Esophagus mucosa (tissue), 1 donor: ENCODE measurements at regions not wholly inside any gene's neighbourhood (a gene's known extent, or its start where the extent isn't known, plus 50 kb on each side); places are given as distances from the start of the nearest gene placed in this dataset.

Source experiments
- ATAC-seq: fragments of 200-7000 bp; cut with Tn5 transposase; one replicate; pipeline ENCODE4 v1.9.1; 2020
- donor health status: DM: yes; HTN: yes; CAD: no.

GRCh38 chr2:114139542-114139941, 249.7 kb downstream of the ACTR3 start:
- no peak for ATAC-seq

GRCh38 chr2:114156366-114157056, 266.6 kb downstream of the ACTR3 start:
- ATAC-seq: no peak

- ATAC-seq: no peak
These were observed 267.1 kb downstream of the ACTR3 start for GRCh38 chr2:114157057-114157385.

- no peak for ATAC-seq
These were observed 270.5 kb downstream of the ACTR3 start for GRCh38 chr2:114160263-114160981.

- ATAC-seq: no peak
These were observed 271.5 kb downstream of the ACTR3 start for GRCh38 chr2:114161371-114161770.

GRCh38 chr2:114167799-114168198, 274.6 kb upstream of the DPP10 start:
- ATAC-seq: no peak

GRCh38 chr2:114170070-114170469, 272.4 kb upstream of the DPP10 start:
- ATAC-seq: peak; percentile 99

- no peak for ATAC-seq
These were observed 266.9 kb upstream of the DPP10 start for GRCh38 chr2:114175507-114175906.

GRCh38 chr2:114185501-114185900, 256.9 kb upstream of the DPP10 start:
- ATAC-seq: no peak

GRCh38 chr2:114192362-114192761, 250.1 kb upstream of the DPP10 start:
- ATAC-seq: no peak

GRCh38 chr2:114201781-114202180, 240.7 kb upstream of the DPP10 start:
- no peak for ATAC-seq

- ATAC-seq: no peak
These were observed 238.8 kb upstream of the DPP10 start for GRCh38 chr2:114203679-114204078.

GRCh38 chr2:114213808-114214207, 228.6 kb upstream of the DPP10 start:
- no peak for ATAC-seq

- no peak for ATAC-seq
These were observed 224.1 kb upstream of the DPP10 start for GRCh38 chr2:114218383-114218782.

GRCh38 chr2:114219456-114219855, 223.0 kb upstream of the DPP10 start:
- ATAC-seq: no peak

GRCh38 chr2:114222344-114222743, 220.1 kb upstream of the DPP10 start:
- no peak for ATAC-seq

GRCh38 chr2:114231921-114232320, 210.5 kb upstream of the DPP10 start:
- no peak for ATAC-seq

GRCh38 chr2:114237331-114237730, 205.1 kb upstream of the DPP10 start:
- ATAC-seq: no peak

- no peak for ATAC-seq
These were observed 203.4 kb upstream of the DPP10 start for GRCh38 chr2:114238910-114239559.

- no peak for ATAC-seq
These were observed 193.8 kb upstream of the DPP10 start for GRCh38 chr2:114248648-114249047.

GRCh38 chr2:114252713-114253112, 189.7 kb upstream of the DPP10 start:
- no peak for ATAC-seq

GRCh38 chr2:114254875-114255274, 187.6 kb upstream of the DPP10 start:
- ATAC-seq: no peak

GRCh38 chr2:114259389-114259788, 183.1 kb upstream of the DPP10 start:
- ATAC-seq: no peak

GRCh38 chr2:114261366-114261765, 181.1 kb upstream of the DPP10 start:
- ATAC-seq: no peak
